GM06990 (cell line): ENCODE measurements at regions not wholly inside any gene's neighbourhood (a gene's known extent, or its start where the extent isn't known, plus 50 kb on each side); places are given as distances from the start of the nearest gene placed in this dataset.

Experiments
- DNase-seq: peaks from one replicate; pipeline ENCODE4 v3.0.0-alpha.2; 2011; ENCODE audit not compliant: insufficient read length; ENCODE audit errors: extremely low read depth
- H3K27me3 ChIP-seq: replicated peaks from 2 replicates; pipeline ENCODE4 v1.6.0; 2011; ENCODE audit warnings: low read length; ENCODE audit not compliant: control insufficient read depth, insufficient read depth
- H3K36me3 ChIP-seq: 2 replicates; pipeline ENCODE4 v1.5.1; 2011; ENCODE audit warnings: low read length; ENCODE audit not compliant: control insufficient read depth, insufficient read depth
- H3K4me3 ChIP-seq: replicated peaks from 2 replicates; pipeline ENCODE4 v1.5.1; 2011; ENCODE audit warnings: low read depth, mild to moderate bottlenecking, control low read depth, low read length
- CTCF ChIP-seq: IDR thresholded peaks from 2 replicates; pipeline ENCODE4 v1.5.1; 2011; ENCODE audit warnings: low read length, control low read depth, mild to moderate bottlenecking, inconsistent platforms; ENCODE audit not compliant: insufficient read depth, poor library complexity, severe bottlenecking

- TF ChIP-seq CTCF, result no peak
- peak; percentile 37 for DNase-seq
- H3K4me3 ChIP-seq, result no peak overlapping the region
Observed at GRCh38 chr20:61045876-61046585, 206.0 kb upstream of the CDH4 start.

GRCh38 chr20:61046721-61047351 is 205.2 kb upstream of the CDH4 start:
- TF ChIP-seq CTCF, result no peak
- no peaks in the 10 kb centered on the region for H3K36me3 ChIP-seq
- no peak overlapping the region for H3K4me3 ChIP-seq
- DNase-seq, result no peak
- H3K27me3 ChIP-seq, result no peaks in the 10 kb centered on the region

More at GRCh38 chr20:61045876-61046585, 206.0 kb upstream of the CDH4 start:
- Histone ChIP-seq H3K36me3 (no peaks in the 10 kb centered on the region), H3K27me3 (no peaks in the 10 kb centered on the region)

- no peak for DNase-seq
- H3K36me3 ChIP-seq, result no peaks in the 10 kb centered on the region
- H3K4me3 ChIP-seq, result no peak overlapping the region
- H3K27me3 ChIP-seq, result no peaks in the 10 kb centered on the region
- no peak for TF ChIP-seq CTCF
Observed at GRCh38 chr20:61047515-61047914, 204.5 kb upstream of the CDH4 start.

- Histone ChIP-seq H3K36me3 (no peaks in the 10 kb centered on the region), H3K4me3 (no peak overlapping the region), H3K27me3 (no peaks in the 10 kb centered on the region)
- TF ChIP-seq CTCF, result no peak
- no peak for DNase-seq
Observed at GRCh38 chr20:61048302-61048701, 203.8 kb upstream of the CDH4 start.

- no peaks in the 10 kb centered on the region for H3K27me3 ChIP-seq
Observed at GRCh38 chr20:61049684-61050083, 202.4 kb upstream of the CDH4 start.

More at GRCh38 chr20:61049684-61050083, 202.4 kb upstream of the CDH4 start:
- no peaks in the 10 kb centered on the region for H3K36me3 ChIP-seq
- DNase-seq, result no peak
- TF ChIP-seq CTCF, result no peak
- no peak overlapping the region for H3K4me3 ChIP-seq
